HG03521 (cell line): ENCODE measurements at regions not wholly inside any gene's neighbourhood (a gene's known extent, or its start where the extent isn't known, plus 50 kb on each side); places are given as distances from the start of the nearest gene placed in this dataset.

Source experiments
- ATAC-seq: cut with Tn5 transposase; IDR thresholded peaks from one replicate; pipeline ENCODE4 v1.9.1; 2021; ENCODE audit warnings: mild to moderate bottlenecking, moderate library complexity; ENCODE audit not compliant: unreplicated experiment

DNA sequence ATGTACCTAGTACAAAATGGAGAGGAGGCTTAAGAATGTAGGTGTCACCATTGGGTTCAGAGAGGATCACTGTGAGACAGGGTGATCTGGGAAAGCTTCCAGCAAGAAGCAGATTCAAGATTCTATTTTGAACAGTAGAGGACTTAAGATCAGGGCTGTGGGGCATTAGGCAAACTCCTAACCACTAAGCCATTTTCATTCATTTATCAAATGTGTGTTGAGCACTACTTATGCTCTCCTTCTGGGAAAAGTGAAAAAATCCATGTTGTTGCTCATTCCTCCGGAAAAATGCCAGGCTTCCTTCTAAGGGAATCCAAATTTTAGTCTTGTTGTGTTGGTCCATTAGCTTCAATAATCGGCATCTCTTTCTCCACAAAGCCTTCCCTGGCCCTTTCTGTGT, 163.4 kb downstream of the NUAK1 start:
- no peak for ATAC-seq

DNA sequence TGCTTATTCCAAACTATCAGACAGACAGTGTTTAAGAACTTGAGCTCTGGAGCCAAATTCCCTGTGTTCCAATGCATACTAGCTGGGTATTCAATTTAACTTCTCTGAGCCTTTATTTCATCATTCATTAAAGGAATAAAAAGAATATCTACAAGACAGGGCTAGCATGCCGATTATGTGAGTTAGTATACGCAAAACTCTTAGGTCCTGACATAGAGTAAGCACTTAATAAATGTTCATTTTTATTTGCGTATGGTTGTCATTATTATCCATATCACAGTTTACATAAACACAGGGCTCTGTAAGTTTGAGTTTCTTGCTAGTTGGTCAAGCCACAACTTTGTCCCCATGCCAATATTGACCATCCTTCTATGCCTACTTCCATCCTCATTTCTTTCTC, 161.5 kb downstream of the NUAK1 start:
- ATAC-seq = no peak

DNA sequence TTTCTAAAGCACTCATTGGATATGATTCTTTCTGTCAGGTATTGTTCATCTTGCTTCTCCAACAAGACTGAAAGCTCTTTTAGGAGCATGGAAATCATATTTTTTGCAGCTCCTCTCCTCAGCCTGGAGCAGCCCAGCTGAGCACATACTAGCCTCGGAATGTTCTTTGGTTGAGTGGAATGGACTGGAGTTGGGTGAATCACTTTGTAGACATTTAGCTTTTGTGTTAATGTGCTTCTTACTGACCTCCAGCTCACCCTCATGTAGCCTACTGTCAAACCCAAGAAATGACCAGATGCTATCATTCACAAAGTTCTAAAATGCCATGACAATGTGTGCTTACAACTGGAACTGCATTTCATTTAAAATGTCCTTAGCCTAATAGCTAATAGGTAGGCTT, 161.1 kb downstream of the NUAK1 start:
- ATAC-seq = no peak

DNA sequence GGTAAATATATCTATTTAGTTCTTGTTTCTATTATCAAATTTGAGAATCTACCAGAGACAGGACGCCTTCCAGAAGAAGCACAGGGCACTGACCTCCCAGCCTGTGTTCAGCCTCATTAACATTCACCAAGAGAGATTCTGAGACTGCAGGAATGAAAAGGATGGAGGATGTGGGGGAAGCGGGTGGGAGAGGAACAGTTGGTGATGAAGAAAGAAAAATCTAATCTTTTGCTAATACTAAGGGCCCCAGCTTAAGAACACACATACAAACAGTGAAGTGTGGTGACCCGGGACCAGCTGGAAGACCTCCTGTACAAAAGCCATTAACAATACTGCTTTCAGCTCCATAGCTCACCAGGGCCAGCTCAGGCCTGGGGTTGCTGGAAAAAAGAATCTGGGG, 160.5 kb downstream of the NUAK1 start:
- ATAC-seq = no peak

DNA sequence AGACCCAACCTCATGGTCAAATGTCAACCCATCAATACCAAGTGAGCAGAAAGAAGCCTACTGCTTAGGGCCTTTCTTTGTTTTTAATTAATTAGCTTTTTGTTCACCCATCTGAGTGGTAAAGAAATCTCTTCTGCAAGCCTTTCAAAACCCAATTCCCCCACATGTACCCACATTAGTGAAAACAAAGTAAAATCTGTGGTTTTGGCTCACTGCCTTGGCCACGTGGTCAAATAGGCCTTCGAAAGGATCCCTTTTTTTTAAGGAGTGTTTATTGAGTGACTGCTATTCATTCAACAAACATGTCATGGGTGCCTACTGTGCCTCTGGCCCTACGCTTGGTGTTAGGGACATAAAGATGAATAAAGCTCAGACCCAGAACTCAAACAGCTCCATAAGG, 160.1 kb downstream of the NUAK1 start:
- ATAC-seq = no peak

DNA sequence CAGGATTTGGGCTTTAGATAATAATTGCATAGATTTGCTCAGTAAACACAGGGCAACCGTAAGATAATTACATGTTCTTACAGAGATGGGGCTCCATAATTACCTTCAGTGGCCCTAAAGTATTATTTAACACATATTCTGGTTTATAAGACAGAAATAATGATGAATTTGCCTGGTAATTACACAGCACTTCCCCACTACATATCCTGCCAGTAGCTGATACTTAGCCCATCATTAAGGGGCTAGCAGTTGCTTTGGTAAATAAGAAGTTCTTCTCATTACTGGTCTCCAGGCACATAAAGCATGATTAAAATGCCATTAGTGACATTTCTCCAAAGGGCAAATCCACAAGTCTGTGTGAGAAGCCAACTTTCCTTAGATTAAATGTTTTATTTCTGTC, 158.7 kb downstream of the NUAK1 start:
- no peak for ATAC-seq

DNA sequence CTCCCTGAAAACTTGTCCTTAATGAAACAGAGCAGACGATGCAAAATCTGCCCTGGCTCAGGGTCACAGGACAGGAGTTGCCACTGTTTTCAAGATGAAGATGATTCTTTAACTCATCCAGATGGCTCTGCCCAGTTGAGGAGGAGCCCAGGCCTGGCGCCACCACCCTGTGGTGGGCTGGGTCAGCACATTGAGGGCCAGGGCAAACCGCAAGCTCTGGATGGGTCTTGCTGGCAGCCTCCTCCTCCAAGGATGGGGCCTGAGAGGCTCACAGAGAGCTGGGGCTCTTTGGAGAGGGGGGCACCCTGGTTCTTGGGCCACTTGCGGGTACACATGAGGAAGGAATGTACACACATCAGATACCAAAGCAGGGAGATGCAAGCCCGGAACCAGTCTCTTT, 158.2 kb downstream of the NUAK1 start:
- ATAC-seq = no peak

DNA sequence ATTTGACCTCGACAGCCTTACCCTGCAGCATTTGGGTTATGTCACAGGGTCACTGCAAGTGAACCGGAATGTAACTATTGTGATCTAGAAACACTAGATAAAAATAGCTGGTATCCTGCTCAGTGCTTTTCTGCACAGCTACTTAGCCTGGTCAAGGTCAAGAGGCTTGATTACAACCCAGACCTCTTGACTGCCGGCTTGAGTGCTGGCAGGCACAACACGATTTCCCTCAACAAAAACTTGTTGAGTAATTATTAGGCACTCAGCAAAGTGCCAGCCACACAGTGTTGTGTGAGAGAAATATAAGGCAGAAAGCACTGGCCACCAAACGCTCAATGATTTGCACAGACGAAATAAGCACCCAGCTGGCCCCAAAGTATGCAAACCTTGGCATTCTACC, 156.7 kb downstream of the NUAK1 start:
- no peak for ATAC-seq

DNA sequence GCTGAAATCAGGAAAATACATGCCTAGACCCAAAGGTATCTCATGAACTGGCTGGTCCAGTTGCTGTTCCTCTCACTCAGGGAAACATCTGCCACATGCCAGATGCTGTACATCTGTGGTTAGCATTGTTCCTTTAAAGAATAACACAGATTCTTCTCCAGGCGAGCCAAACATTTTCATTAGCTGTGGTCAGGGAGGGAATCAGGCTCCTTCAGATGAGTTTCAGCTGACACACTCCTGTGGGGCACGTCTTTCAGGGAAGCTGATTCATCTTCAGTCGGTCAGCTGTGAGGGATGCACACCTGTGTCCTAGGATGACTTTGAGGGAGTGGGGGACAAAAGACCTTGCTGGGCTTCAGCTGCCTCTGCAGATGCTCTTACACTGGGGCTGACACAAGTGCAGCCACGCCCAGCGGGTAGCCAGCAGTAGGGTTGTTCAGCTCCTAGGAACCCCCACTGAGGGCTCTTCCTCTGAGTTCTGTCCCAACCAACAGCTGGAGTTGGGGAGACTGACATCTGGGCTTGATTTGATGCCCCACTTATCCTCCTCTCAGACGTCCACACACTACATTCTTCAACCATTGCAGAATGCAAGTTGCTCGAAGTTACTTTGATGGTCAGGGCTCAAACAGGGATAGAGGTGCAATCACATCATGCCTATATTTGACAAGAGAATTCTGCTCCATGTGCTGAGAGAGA, 155.0 kb downstream of the NUAK1 start:
- no peak for ATAC-seq

DNA sequence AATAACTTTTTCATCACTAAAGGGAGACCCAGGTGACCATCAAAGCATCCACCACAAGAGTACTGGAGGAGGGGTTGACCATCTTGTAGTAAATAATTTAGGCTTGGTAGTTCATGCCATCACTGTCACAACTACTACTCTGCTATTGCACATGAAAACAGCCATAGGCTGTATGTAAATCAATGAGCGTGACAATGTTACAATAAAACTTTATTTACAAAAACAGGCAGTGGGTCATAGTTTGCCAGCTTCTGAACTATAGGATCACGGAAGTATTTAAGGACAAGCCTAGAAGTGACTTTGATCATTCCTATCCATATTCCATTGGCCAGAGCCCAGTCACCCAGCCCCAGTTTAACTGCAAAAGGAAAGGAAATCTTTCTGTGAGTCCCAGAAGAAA, 153.4 kb downstream of the NUAK1 start:
- no peak for ATAC-seq

DNA sequence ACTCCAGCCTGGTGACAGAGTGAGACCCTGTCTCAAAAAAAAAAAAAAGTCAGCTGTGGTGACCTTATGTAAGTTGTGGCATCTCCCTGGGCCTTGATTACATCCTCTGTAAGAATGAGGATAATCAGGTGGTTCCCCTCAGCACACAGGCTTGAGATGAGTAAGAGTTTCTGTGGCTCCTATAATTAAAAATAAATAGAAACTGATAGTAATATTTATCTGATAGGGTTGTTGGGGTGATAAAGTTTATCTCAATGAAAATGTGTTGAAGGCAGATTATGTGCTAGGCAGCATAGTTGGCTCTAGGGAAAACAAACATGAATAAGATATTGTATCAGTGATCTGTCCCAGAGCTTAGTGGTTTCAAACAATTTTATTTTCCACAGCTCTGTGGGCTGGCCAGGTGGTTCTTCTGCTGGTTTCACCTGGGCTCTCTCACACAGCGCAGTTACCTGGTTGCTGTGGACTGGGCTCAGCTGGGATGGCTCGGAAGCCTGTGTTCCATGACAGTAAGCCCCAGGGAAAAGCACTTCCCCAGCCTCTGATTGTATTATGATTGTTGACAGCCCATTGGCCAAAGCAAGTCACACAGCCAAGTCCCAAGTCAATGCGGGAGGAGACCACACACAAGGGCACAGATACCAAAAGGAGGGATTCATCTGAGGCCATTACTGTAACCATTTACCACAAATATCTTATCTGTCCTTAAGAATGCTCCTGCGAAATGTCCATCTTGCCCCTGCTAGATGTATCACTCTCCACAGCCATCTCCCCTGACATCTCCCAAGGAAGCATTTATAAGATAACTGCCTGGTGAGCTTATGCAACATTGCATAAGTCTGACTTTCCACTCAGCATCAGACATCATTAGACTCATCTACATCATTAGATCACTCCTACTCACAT, 151.7 kb downstream of the NUAK1 start:
- ATAC-seq = no peak

DNA sequence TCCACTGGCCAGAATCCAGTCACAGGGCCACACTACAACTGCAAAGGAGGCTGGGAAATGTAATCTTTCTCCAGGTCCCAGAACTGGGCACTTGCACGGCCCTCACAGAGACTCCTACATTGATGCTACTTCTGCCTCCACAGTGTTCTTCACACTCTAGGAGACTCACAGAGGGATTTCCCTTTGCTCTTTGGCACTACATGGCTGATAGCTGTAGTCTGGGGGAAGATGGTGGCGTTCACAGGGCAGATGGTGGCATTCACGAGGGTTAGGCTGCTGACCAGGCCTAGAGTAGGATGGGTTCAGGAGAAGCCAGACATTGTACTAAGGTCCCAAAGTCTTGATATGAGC, 151.1 kb downstream of the NUAK1 start:
- no peak for ATAC-seq

DNA sequence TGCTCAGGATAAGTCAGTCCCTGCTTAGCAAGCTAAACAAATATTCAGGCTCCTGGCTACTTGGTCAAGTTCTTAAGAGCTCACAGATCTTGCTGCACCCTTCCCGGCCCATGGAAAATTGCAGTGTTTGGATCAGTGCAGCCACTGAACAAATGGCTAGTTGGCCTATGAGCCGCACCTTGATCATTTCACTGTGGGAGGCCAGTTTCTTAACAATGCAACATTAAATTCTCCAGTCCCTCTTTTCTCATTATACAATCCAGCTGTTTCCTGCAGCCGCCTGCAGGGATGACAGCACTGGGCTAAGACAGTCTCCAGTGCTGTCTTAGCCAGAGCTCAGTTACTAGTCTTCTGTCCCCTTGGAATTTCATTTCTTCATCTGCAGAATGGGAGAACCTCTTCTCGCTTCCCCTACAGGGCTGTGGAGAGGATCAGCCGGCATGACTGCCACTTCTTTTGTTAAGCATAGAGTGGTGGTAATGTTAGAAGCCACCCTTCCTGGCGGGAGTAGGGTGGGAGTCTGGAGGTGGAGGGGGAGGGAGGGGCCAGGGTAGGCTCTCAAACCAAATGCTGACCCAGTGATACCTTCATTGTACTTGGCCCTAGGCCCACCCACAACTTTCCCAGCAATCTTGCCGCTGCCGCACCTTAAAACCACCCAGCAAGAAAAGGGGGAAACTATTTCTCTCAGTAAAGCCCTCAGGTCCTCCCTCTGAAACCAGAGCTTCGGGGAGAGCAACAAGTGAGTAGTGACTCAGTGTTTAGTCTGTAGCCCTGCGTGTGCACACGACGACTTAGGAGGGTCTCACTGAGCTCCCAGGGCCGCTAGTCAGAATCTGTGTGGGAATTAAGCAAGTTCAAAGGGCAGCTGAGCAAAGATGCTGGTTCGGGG, 145.7 kb downstream of the NUAK1 start:
- no peak for ATAC-seq

DNA sequence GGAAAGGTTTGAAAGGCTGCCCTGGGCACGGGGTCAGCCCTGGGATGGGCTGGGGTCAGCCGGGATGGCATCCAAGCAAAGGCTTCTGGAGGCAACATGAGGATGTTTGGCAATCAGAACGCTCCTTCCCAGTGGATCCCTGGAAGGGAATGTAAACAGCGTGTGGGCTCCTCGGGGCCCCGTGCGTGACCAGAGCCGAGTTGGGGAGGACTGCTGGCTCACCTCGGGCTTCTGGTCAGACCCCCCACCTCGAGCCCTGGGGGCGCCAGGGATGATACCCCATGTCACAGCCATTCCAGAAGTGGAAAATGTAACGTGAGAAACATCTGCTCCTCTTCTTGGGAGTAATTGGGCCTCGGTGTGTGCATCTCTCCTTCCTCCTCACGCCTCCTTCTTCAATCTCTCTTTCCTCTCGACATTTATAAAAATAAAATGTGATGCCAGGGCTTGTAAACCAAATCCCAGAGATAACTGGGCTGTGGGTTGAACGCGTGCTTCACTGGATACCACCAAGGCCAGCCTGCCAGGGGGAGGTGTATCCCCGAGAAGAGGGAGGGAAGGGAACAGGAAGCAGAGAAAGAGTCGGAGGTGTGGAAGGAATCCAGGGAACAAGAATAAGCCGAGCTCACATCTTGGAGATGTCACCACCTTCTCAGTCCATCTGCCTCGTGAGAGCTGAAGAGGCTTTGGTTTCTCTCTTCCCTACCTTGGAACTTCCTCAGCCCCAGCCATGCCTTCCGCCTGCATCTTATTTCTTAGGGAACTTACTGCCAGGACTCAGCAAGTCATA, 144.8 kb downstream of the NUAK1 start:
- ATAC-seq = no peak

DNA sequence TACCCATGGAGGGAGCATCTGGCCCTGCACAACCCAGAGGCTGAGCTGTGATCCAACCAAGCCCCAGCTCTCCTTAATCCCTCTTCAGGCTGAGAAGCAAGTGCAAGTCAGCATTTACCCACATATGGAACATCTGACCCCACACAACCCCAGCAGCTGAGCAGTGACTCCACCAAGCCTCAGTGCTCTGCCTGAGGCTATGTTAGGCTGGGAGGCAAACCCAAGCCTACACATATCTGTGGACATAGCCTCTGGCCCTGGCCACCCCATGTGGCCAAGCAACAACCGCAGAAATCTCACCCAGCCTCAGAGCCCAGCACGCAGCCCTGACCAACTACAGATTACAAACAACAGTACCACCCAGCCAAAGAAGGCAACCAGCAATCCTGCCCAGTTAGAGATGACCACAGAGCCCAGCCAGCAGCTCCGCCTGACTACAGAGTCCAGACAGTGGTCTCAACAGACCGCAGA, 142.8 kb downstream of the NUAK1 start:
- no peak for ATAC-seq

DNA sequence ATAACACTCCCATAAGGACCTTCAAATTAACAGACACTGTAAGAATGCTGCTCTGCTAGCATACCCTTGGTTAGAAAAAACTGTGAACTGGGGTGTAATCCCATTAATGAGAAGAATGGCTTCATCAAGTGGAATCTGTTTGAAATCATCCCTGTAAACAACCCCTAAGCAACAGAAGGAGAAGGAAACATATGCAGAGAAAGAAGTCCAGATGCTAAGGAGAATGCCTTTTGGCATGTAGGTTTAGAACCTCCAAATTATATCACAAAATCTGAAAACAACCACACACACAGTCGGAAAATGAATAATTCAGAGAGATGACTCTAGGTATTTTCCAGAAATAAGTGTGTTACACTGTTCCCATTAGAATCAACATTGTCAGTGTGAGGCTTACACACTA, 140.2 kb downstream of the NUAK1 start:
- ATAC-seq = no peak

DNA sequence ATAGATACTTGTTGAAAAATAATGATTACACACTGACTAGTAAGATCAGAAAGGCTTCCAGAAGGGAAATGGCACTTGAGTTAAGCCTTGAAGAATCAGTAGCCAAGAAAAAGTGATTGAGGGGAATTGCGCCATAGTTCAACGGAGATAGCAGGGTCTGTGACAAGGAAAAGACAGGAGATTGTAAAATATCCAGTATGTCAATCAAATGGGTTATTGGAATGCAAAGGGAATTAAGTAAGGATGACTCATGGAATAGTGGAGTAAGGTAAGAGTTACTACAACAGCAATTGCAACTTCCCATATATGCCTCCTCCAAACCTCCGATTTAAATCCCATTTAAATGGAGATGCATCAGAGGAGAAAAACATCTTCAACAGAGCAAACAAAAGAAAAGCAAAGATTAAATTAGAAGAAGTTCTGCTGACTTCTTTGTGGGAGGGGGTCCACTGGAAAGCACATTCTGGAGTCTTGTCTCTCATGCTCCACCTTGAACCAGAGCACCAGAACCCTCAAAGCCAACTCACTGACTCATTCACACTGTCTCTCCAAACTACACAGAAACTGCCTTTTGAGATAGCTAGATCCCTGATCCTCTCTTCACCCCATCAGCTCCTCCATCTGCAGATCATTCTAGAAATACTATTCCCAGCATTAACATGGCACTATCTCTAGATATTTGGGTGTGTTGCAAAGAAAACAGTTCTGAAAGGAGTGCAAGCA, 138.2 kb downstream of the NUAK1 start:
- ATAC-seq = no peak

DNA sequence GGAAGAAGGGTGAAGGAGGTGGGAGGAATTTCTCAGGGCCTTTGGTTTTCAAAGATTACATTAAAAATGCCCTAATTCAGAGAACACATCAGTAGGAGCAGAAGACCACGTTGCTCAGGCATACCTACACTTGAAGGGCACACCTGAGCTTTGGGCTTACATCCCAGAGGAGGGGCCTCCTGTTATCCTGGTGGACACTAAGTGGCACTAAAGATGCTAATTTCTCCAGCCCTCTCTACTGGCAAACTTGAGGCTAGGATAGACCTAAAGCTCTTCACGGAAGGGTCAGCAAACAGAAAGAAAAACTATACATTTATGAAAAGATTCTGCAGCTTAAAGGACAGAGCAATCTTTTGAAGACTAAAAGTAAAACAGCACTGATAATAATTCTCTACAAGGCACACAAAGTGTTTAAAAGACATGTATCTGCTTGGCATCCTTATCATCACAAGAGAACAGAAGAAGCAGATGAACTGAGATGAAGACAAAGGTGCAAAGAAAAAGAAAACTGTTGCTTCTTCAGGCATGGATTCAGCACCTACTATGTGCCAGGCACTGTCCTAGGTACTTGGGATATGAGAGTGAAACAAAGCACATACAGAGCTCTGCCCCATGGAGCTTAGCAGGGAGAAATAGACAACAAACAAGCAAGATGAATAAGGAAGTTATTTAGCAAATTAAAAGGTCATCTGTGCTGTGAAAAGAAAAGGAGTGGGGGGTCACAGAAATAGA, 137.5 kb downstream of the NUAK1 start:
- ATAC-seq = no peak

DNA sequence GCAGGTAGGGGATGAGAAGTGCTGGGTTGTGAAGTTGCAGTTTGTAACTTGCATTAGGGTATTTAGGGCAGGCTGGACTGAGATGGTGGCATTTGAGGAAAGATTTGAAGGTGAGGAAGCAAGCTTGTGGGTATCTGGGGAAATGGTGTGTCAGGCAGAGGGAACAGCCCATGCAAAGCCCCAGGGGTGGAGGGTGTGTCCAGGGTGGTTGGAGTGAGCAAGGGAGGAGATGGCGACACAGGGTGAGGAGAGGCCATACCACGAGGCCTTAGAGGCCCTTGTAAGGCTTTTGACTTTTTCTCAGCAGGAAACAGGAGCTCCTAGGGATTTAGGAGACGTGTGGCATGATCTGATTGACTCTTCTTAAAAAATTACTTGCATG, 136.9 kb downstream of the NUAK1 start:
- ATAC-seq = no peak
